GM10266 (cell line): ENCODE measurements at regions not wholly inside any gene's neighbourhood (a gene's known extent, or its start where the extent isn't known, plus 50 kb on each side); places are given as distances from the start of the nearest gene placed in this dataset.

Experiments
- DNase-seq: peaks from one replicate; pipeline ENCODE4 v3.0.0; 2012; ENCODE audit errors: extremely low spot score
- CTCF ChIP-seq: IDR thresholded peaks from 2 replicates; pipeline ENCODE4 v1.5.1; 2012; ENCODE audit warnings: mild to moderate bottlenecking, low read depth; ENCODE audit not compliant: control insufficient read depth, insufficient read depth; ENCODE audit errors: missing control alignments

DNA sequence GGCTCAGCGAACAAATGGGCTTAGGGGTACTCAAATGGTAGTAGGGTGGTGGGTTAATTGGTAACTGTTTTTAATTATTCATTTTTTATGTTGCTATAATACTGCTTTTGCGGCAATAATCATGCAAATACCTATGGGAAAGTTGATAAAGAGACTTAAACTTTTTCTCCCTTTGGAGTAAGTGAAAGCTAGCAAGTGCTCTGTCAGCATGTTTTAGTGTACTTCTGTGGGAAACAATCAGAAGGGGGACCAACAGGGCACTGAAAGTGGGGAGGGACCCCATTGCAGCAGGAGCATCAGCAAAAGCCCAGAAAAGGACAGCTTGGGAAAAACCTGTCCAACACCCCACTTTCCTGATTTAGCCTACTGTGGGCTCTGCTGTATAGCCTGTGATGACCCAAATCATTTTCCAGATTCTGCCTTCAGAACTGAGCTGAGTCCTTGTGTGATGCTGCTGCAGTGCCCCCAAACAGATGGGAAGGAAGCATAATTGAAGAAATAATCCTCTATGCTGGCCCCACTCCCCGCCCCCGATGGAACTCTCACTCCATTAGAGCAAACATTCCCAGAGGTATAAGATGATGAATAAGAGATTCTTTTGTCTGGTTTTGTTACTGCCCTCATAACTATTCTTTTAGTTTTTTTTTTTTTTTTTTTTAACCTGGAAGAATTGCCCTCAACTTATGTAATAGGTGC is 322.8 kb downstream of the CD83 start:
- no peak for DNase-seq
- no peak for TF ChIP-seq CTCF

DNA sequence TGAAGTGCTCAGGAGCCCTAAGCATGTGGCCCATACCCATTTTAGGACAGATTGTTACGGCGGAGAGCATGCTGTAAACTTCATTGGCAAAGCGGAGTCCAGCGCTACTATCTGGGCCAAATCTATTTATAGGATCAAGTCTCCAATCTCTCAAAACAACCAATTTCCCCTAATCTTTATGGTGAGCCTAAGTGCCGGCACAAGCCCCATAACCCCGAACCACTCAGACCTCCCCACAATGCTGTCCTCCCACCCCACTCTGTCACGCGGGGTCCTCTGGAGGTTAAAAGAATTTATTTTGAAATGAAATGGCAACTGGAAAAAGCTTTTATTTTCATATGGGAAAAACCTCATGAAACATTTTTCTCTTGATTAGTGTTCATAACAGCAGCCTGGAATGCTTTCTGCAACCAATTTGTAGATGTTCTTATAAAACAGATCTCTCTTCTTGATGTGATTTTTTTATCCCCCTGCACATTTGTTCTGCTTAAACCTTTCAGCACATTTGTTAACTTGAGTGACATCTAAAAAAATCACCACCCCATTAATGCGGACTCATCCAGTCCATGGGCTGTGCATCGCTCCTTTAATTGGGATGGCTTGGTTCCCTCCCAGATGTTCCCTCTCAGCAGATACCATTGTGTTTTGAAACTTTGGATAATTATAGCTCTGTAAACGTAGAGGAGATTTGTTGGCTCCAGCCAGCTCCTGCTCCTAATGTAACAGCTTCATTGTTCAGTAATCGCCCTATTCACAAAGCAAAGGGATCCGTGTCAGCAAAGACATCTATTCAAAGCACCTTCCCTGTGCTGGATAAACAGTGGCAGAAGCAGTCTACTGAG is 323.6 kb downstream of the CD83 start:
- no peak for DNase-seq

DNA sequence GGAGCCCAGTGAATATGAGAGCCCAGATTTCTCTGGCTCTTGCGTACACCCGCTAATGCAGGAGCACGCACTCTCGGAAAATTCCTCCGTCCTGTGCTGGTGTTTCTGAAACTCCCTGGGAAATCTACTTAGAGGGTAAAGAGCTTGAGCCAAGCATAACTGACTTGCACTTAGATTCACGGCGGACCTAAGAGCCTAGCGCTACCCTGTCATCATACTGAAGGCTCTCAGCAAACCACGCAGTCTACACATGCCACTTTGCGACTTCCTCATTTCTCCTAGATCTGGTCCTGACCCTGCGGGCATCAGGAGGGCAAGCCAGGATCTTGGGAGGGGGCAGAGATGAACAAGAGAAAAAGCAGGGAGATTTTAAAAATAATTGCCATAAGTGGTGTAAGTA is 324.7 kb downstream of the CD83 start:
- DNase-seq = no peak
- TF ChIP-seq CTCF = no peak

More for the DNA sequence above, 323.6 kb downstream of the CD83 start:
- TF ChIP-seq CTCF = no peak

- DNase-seq = no peak
- no peak for TF ChIP-seq CTCF
These were observed 326.2 kb downstream of the CD83 start for GRCh38 chr6:14443629-14444268.

DNA sequence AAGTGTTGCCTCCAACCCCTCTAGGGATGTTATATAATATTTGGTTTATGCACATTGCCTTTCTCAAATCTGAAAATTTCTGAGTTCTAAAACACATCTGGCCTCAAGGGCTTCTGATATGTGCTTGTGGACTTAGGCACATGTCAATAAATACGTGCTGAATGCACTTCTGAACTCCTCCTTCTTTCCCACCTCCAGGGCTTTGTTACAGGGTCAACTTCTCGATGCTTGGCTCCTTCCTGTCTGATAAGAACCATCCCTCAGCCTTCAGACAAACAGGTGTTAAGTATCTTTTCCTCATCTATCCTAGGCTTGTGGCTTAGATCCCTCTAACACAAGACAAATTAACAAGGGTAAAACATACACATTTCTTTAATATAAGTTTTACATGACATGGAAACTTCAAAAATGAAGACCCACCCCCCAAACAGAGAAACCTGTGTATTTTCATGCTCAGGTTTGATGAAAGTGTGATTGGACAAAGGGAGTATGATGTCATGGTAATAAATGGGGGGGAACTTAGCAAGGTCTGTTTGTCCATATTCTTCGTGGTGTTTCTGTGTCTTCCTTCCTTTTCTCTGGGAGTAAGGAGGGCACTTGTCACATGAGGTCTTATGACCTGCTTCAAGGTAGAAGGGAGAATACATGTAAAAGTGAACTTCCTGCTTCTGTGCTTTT is 326.9 kb downstream of the CD83 start:
- DNase-seq = no peak
- no peak for TF ChIP-seq CTCF

DNA sequence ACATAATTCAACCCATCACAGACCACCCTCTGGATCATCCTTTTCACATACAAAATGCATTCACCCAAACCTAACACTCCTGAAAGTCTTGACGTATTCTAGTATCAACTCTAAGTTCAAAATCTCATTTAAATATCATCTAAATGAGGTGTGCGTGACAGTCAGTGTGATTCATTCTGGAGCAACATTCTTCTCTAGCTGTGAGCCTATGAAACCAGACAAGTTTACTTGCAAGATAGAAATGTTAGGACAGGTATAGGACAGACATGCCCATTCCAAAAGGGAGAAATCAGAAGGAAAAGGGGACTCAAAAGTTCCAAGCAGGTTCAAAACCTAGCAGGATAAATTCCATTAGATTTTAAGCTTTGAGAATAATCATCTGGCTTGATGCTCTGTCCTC is 329.7 kb downstream of the CD83 start:
- TF ChIP-seq CTCF = no peak
- DNase-seq = no peak

- DNase-seq = no peak
- no peak for TF ChIP-seq CTCF
These were observed 330.7 kb downstream of the CD83 start for GRCh38 chr6:14448246-14448645.
